Lower leg skin (tissue), 4 donors: ENCODE measurements at regions not wholly inside any gene's neighbourhood (a gene's known extent, or its start where the extent isn't known, plus 50 kb on each side); places are given as distances from the start of the nearest gene placed in this dataset.

ENCODE experiments used
- DNase-seq, 2 donors: peaks; one replicate each; pipeline ENCODE4 v3.0.0-alpha.2; 2019; ENCODE audit warnings: low spot score in 2 of 2
- H3K4me3 ChIP-seq: fragments of 200-600 bp; sonication (generic); 2 replicates; pipeline ENCODE4 v1.5.1; 2017; ENCODE audit warnings: mild to moderate bottlenecking, low read depth; ENCODE audit not compliant: poor library complexity, severe bottlenecking
- POLR2A ChIP-seq, 2 donors: fragments of 450-650 bp; IDR thresholded peaks; one replicate each; pipeline ENCODE4 v1.6.1; 2016 to 2017; ENCODE audit warnings: antibody characterized with exemption in 2 of 2, mild to moderate bottlenecking in 1 of 2, moderate library complexity in 1 of 2
- WGBS, 2 donors: methylation state at CpG; one replicate each; pipeline ENCODE4 v1.1.5; 2018; 5-methylcytosine and 5-hydroxymethylcytosine counted together
- intact Hi-C: fragments of 100-400 bp; cut with DNase I; formaldehyde crosslinking; loops from one replicate; pipeline ENCODE4 v1.15.0; 2023; ENCODE audit warnings: low total_unique reads
- TF ChIP-seq, protein P1 (sequence below), 3 donors: fragments of 450-650 bp; IDR thresholded peaks; one replicate each; pipeline ENCODE4 v1.5.1; 2016; ENCODE audit warnings: antibody characterized with exemption in 3 of 3, mild to moderate bottlenecking in 3 of 3, moderate library complexity in 2 of 3

DNA sequence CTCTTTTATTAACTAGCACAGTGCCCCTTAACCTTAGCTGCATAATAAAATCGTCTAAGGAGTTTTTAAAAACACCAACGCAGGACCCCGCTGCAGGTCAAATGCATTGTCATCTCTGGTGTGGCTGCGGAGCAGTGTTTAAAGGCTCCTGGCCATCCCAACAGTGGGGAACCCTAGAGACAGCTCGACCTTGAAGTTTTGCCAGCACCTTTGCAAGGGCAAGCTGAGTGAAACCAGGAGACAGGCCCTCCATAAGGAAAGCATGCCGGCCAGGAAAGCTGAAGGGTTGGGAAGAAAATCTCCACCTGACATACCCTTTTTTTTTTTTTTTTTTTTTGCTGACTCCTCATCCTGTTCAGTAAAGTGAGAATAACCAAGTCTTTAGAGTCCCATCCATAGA is 349.0 kb downstream of the CMPK2 start:
- intact Hi-C loops = no loop called here

DNA sequence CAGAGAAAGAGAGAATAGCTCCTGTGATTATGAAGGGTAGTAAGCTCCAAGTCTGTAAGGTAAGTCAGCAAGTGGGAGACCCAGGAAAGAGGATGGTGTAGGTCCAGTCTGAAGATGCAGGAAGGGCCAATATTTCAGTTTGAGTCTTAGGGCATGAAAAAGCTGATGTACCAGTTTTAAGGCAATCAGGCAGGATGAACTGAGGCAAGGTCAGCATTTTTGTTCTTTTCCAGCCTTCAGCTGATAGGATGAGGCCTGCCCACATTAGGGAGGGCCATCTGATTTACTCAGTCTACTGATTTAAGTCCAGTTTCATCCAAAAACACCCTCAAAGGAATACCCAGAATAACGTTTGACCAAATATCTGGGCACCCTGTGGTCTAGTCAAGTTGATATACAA is 347.3 kb downstream of the CMPK2 start:
- DNase-seq = no peak
- TF ChIP-seq, protein P1, sequence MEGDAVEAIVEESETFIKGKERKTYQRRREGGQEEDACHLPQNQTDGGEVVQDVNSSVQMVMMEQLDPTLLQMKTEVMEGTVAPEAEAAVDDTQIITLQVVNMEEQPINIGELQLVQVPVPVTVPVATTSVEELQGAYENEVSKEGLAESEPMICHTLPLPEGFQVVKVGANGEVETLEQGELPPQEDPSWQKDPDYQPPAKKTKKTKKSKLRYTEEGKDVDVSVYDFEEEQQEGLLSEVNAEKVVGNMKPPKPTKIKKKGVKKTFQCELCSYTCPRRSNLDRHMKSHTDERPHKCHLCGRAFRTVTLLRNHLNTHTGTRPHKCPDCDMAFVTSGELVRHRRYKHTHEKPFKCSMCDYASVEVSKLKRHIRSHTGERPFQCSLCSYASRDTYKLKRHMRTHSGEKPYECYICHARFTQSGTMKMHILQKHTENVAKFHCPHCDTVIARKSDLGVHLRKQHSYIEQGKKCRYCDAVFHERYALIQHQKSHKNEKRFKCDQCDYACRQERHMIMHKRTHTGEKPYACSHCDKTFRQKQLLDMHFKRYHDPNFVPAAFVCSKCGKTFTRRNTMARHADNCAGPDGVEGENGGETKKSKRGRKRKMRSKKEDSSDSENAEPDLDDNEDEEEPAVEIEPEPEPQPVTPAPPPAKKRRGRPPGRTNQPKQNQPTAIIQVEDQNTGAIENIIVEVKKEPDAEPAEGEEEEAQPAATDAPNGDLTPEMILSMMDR (IDR thresholded peaks at IDR 0.05) = no peak
- no peak for TF ChIP-seq POLR2A (IDR thresholded peaks at IDR 0.05)
- 61 to 81% methylated on average over 1 of the region's 1 CpG for WGBS, 2 donors
- no peak overlapping the region for H3K4me3 ChIP-seq
- intact Hi-C loops = no loop called here

More for the DNA sequence above, 349.0 kb downstream of the CMPK2 start:
- TF ChIP-seq, protein P1 (IDR thresholded peaks at IDR 0.05) = no peak
- no peak for TF ChIP-seq POLR2A (IDR thresholded peaks at IDR 0.05)
- no peak overlapping the region for H3K4me3 ChIP-seq
- WGBS, 2 donors = 73 to 76% methylated on average over 6 of the region's 6 CpGs
- DNase-seq = no peak

DNA sequence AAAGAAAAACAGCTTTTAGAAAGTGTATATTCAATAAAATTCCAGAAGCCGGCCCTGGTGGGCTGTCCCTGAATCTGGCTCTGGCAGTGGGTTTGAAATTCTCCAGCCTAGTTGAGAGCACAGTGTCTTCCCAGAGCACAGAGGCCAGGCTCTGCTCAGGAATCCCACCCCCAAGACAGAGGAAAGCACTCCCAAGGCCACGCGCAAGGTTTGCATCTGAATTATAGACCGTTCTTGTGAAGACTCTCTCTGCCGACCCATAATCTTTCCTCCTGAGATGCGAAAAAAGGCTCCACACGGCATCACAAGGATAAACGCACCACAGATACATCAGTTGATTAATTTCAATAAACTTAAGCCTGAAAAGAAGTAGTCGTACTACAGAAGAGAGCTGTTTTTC is 342.2 kb downstream of the CMPK2 start:
- intact Hi-C loops = no loop called here
- 80 to 88% methylated on average over 9 of the region's 9 CpGs for WGBS, 2 donors
- H3K4me3 ChIP-seq = no peak overlapping the region
- TF ChIP-seq, protein P1 (IDR thresholded peaks at IDR 0.05) = no peak
- no peak for TF ChIP-seq POLR2A (IDR thresholded peaks at IDR 0.05)
- DNase-seq = no peak

DNA sequence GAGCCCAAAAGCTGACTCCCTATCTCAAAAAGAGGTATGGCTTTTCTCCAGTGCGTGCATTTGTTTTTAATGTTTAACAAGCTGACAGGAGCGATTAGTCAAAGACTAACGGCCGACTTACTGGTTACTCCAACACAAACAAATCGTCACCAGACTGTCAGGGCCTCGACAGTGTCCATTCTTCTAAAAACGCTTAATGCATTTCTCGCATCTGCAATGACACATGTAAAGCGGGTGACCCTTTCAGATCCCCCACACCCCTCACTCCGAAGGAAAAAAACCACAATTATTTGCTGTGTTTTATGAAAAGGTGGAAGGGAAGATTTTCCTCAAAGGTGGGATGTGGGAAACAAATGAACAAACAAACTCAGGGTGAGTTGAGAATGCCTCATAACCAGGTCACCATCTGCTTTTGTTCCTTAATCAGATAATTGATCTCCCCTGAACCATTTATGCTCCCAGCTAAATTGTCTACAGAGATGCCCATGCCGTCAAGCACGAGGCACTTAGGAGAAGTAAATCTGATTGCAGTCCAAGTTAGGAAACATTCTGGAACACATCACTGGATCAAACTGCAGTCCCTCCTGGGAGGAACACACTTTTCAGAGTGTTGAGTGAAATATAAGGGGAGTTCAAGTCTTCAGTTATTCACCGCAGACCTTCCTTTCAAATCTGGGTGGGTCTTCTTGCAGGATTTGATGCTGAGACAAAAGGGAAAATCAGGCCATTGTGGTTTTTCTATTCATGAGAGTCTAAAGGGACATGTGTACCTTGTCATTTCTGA is 340.8 kb downstream of the CMPK2 start:
- TF ChIP-seq POLR2A (IDR thresholded peaks at IDR 0.05) = no peak
- TF ChIP-seq, protein P1 (IDR thresholded peaks at IDR 0.05) = no peak
- no peak overlapping the region for H3K4me3 ChIP-seq
- intact Hi-C loops = no loop called here
- 77% methylated on average over 13 of the region's 13 CpGs for WGBS, 2 donors
- DNase-seq = no peak

DNA sequence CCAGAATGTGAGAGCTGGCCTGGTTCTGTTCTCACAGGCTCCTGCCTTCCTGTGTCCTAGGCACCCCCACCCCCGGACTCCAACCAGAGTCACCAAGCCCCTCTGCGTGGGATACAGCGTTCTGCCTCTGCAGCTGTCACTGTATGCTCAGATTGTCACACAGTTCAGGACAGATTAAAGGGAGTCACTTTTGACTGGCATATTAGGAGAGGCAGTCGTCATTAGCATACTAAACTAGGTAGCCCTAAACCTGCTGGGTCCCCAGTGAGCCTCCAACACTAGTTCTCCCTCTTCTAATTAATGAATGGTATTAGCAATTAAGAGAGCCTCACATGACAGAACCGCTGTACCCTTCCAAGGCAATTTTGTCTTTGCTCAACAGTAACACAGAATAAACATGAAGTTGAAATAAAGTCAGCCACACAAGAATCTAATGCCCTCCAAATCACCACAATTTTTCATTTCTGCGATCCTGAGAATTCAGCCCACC is 340.2 kb downstream of the CMPK2 start:
- intact Hi-C loops = no loop called here
- H3K4me3 ChIP-seq = no peak overlapping the region
- TF ChIP-seq, protein P1 (IDR thresholded peaks at IDR 0.05) = no peak
- no peak for TF ChIP-seq POLR2A (IDR thresholded peaks at IDR 0.05)
- WGBS, 2 donors = 82 to 90% methylated on average over 6 of the region's 6 CpGs
- DNase-seq = no peak
